Lower leg skin (tissue), 3 donors: ENCODE measurements at regions not wholly inside any gene's neighbourhood (a gene's known extent, or its start where the extent isn't known, plus 50 kb on each side); places are given as distances from the start of the nearest gene placed in this dataset.

Experiments used
- POLR2A ChIP-seq, 2 donors: fragments of 450-650 bp; IDR thresholded peaks; one replicate each; pipeline ENCODE4 v1.6.1; 2016 to 2017; ENCODE audit warnings: antibody characterized with exemption in 2 of 2, mild to moderate bottlenecking in 1 of 2, moderate library complexity in 1 of 2
- TF ChIP-seq, protein P1 (sequence below), 3 donors: fragments of 450-650 bp; IDR thresholded peaks; one replicate each; pipeline ENCODE4 v1.5.1; 2016; ENCODE audit warnings: antibody characterized with exemption in 3 of 3, mild to moderate bottlenecking in 3 of 3, moderate library complexity in 2 of 3

DNA sequence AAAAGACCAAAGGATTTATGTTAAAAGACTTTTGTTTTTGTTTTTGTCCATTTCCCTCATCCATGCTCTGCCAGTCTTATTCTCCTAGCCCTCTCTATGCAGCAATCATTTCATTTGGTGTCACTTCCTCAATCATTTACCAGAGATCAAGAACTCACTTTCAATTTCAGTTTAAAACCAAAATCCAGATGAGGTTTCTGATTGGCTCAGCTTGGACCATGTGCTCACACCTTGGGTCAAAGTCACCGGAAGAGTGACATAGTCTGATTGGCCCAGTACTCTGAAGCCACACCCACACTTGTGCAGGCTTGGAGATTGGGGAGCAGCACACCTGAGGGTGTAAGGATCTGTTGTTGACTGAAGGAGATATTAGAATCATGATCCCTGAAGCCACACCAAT lies 79.6 kb downstream of the TLR4 start:
- TF ChIP-seq POLR2A (IDR thresholded peaks at IDR 0.05): no peak
- TF ChIP-seq, protein P1, sequence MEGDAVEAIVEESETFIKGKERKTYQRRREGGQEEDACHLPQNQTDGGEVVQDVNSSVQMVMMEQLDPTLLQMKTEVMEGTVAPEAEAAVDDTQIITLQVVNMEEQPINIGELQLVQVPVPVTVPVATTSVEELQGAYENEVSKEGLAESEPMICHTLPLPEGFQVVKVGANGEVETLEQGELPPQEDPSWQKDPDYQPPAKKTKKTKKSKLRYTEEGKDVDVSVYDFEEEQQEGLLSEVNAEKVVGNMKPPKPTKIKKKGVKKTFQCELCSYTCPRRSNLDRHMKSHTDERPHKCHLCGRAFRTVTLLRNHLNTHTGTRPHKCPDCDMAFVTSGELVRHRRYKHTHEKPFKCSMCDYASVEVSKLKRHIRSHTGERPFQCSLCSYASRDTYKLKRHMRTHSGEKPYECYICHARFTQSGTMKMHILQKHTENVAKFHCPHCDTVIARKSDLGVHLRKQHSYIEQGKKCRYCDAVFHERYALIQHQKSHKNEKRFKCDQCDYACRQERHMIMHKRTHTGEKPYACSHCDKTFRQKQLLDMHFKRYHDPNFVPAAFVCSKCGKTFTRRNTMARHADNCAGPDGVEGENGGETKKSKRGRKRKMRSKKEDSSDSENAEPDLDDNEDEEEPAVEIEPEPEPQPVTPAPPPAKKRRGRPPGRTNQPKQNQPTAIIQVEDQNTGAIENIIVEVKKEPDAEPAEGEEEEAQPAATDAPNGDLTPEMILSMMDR (IDR thresholded peaks at IDR 0.05): no peak
